ENCODE measurements at regions not wholly inside any gene's neighbourhood (a gene's known extent, or its start where the extent isn't known, plus 50 kb on each side); places are given as distances from the start of the nearest gene placed in this dataset.

DNA sequence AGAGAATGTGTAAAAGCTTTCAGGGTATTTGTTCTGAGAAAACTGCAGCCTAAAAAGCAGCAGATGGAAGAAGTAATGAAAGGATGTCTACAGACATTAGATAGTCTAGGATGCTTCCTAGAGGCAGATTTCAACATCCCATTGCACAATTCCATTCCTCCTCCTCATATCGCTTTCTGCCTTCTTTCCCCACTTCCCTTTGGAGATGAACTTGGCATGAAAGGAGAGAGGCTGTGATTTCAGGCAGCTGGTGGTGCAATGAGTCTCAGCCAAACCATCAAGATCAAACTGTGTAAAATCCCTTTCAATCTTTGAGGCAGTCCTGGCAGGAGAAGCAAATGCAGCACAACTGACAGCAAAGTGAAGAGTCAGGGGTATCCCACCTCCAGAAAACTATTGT, 438.7 kb upstream of the KCNMB2 start:
- Mint-ChIP-seq H3K27ac (no peak overlapping the region), H3K4me1 (no peaks in the 10 kb centered on the region), H3K27me3 (peaks cover 6% of the 10 kb centered on the region), H3K9me3 (ENCODE audit: insufficient read depth) (no peaks in the 10 kb centered on the region), H3K4me3 (no peak overlapping the region)
- no peaks in the 10 kb centered on the region for H3K9me3 ChIP-seq (ENCODE audit: control extremely low read depth in 1 of 3, control insufficient read depth in 2 of 3, insufficient read depth in 1 of 3, low read length in 2 of 3)
- no peaks in the 10 kb centered on the region for H3K4me1 ChIP-seq (ENCODE audit: control insufficient read depth in 2 of 2, insufficient read depth in 2 of 2, low read length in 2 of 2)
- no peak overlapping the region for H3K9ac ChIP-seq (ENCODE audit: low read length)
- ATAC-seq (ENCODE audit: low read depth) (no peak), DNase-seq (no peak)
- POLR2A ChIA-PET: no interaction called here
- CTCF ChIA-PET: no interaction called here
- no peak overlapping the region for H2AFZ ChIP-seq (ENCODE audit: insufficient read depth, low read depth, low read length, poor library complexity, severe bottlenecking)
- no peak overlapping the region for H3K4me3 ChIP-seq (ENCODE audit: control extremely low read depth in 1 of 5, extremely low read depth in 1 of 5, insufficient read depth in 1 of 5, low read depth in 2 of 5, low read length in 4 of 5)
- H3K4me2 ChIP-seq (replicated peaks; ENCODE audit: low read depth, low read length, poor library complexity, severe bottlenecking): no peak overlapping the region
- no peaks in the 10 kb centered on the region for H3K27me3 ChIP-seq (replicated peaks in 1 of 4; ENCODE audit: control extremely low read depth in 1 of 4, control insufficient read depth in 3 of 4, insufficient read depth in 4 of 4, low read length in 3 of 4)
- no CpG with 5 or more reads among the region's 1 CpG for WGBS (ENCODE audit: insufficient coverage)
- no peaks in the 10 kb centered on the region for H3K36me3 ChIP-seq (replicated peaks in 1 of 2; ENCODE audit: control extremely low read depth in 1 of 2, control insufficient read depth in 1 of 2, extremely low read depth in 1 of 2, insufficient read depth in 2 of 2, low read length in 1 of 2)
- H3K27ac ChIP-seq (ENCODE audit: low read length in 2 of 2): no peak overlapping the region
- TF ChIP-seq EZH2 (IDR thresholded peaks at IDR 0.05; ENCODE audit: borderline replicate concordance, insufficient read depth, low read depth, low read length, poor library complexity, severe bottlenecking): no peak
- TF ChIP-seq, protein P1, sequence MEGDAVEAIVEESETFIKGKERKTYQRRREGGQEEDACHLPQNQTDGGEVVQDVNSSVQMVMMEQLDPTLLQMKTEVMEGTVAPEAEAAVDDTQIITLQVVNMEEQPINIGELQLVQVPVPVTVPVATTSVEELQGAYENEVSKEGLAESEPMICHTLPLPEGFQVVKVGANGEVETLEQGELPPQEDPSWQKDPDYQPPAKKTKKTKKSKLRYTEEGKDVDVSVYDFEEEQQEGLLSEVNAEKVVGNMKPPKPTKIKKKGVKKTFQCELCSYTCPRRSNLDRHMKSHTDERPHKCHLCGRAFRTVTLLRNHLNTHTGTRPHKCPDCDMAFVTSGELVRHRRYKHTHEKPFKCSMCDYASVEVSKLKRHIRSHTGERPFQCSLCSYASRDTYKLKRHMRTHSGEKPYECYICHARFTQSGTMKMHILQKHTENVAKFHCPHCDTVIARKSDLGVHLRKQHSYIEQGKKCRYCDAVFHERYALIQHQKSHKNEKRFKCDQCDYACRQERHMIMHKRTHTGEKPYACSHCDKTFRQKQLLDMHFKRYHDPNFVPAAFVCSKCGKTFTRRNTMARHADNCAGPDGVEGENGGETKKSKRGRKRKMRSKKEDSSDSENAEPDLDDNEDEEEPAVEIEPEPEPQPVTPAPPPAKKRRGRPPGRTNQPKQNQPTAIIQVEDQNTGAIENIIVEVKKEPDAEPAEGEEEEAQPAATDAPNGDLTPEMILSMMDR (IDR thresholded peaks at IDR 0.05): no peak
- no peaks in the 10 kb centered on the region for H3K79me2 ChIP-seq (ENCODE audit: control insufficient read depth, insufficient read depth, low read length)
- H4K20me1 ChIP-seq (ENCODE audit: control insufficient read depth, insufficient read depth, low read length, poor library complexity, severe bottlenecking): no peaks in the 10 kb centered on the region
- intact Hi-C loops (cut with micrococcal nuclease): no loop called here

DNA sequence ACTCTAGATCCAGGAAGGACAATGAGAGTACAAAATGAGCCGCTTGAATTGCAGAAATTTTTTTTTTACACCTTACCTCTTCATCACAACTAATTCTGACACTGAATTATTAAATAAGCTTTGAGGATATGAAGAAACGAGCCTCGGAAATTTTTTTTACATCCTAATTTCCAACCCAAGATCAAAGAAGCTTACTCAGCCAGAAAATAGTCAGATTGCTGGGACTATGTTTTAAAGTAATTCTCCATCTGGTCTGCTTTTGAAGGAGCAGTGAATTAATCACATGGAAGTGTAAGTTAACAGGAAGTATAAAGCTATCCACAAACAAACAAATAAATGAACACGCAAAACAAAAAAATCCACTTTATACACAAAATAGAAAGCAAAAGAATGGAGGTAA, 437.0 kb upstream of the KCNMB2 start:
- no peak overlapping the region for H2AFZ ChIP-seq (ENCODE audit: insufficient read depth, low read depth, low read length, poor library complexity, severe bottlenecking)
- peaks cover 3% of the 10 kb centered on the region for H3K27me3 Mint-ChIP-seq
- no peaks in the 10 kb centered on the region for H3K27me3 ChIP-seq (replicated peaks in 1 of 4; ENCODE audit: control extremely low read depth in 1 of 4, control insufficient read depth in 3 of 4, insufficient read depth in 4 of 4, low read length in 3 of 4)
- H3K4me3 Mint-ChIP-seq: no peak overlapping the region
- no CpG with 5 or more reads among the region's 4 CpGs for WGBS (ENCODE audit: insufficient coverage)
- no peaks in the 10 kb centered on the region for H3K4me1 ChIP-seq (ENCODE audit: control insufficient read depth in 2 of 2, insufficient read depth in 2 of 2, low read length in 2 of 2)
- no peaks in the 10 kb centered on the region for H3K36me3 ChIP-seq (replicated peaks in 1 of 2; ENCODE audit: control extremely low read depth in 1 of 2, control insufficient read depth in 1 of 2, extremely low read depth in 1 of 2, insufficient read depth in 2 of 2, low read length in 1 of 2)
- no peak overlapping the region for H3K4me2 ChIP-seq (replicated peaks; ENCODE audit: low read depth, low read length, poor library complexity, severe bottlenecking)
- ATAC-seq (ENCODE audit: low read depth) (no peak), DNase-seq (no peak)
- TF ChIP-seq EZH2 (IDR thresholded peaks at IDR 0.05; ENCODE audit: borderline replicate concordance, insufficient read depth, low read depth, low read length, poor library complexity, severe bottlenecking): no peak
- TF ChIP-seq, protein P1 (IDR thresholded peaks at IDR 0.05): no peak
- H3K27ac Mint-ChIP-seq: no peak overlapping the region
- intact Hi-C loops (cut with micrococcal nuclease): no loop called here
- H3K9me3 Mint-ChIP-seq (ENCODE audit: insufficient read depth): no peaks in the 10 kb centered on the region
- H4K20me1 ChIP-seq (ENCODE audit: control insufficient read depth, insufficient read depth, low read length, poor library complexity, severe bottlenecking): no peaks in the 10 kb centered on the region
- CTCF ChIA-PET: no interaction called here
- H3K27ac ChIP-seq (ENCODE audit: low read length in 2 of 2): no peak overlapping the region
- H3K4me3 ChIP-seq (ENCODE audit: control extremely low read depth in 1 of 5, extremely low read depth in 1 of 5, insufficient read depth in 1 of 5, low read depth in 2 of 5, low read length in 4 of 5): no peak overlapping the region
- no peak overlapping the region for H3K9ac ChIP-seq (ENCODE audit: low read length)
- no peaks in the 10 kb centered on the region for H3K9me3 ChIP-seq (ENCODE audit: control extremely low read depth in 1 of 3, control insufficient read depth in 2 of 3, insufficient read depth in 1 of 3, low read length in 2 of 3)
- POLR2A ChIA-PET: no interaction called here
- no peaks in the 10 kb centered on the region for H3K4me1 Mint-ChIP-seq
- no peaks in the 10 kb centered on the region for H3K79me2 ChIP-seq (ENCODE audit: control insufficient read depth, insufficient read depth, low read length)
